Gastrocnemius medialis (tissue), 4 donors: ENCODE measurements at regions not wholly inside any gene's neighbourhood (a gene's known extent, or its start where the extent isn't known, plus 50 kb on each side); places are given as distances from the start of the nearest gene placed in this dataset.

Experiments used
- POLR2A ChIP-seq, 2 donors: fragments of 450-650 bp; IDR thresholded peaks; one replicate each; pipeline ENCODE4 v1.6.1; 2017; ENCODE audit warnings: antibody characterized with exemption in 2 of 2, mild to moderate bottlenecking in 2 of 2, moderate library complexity in 2 of 2
- TF ChIP-seq, protein P1 (sequence below), 5 experiments: fragments of 450-650 bp in 3 of 5; fragments of 200-600 bp in 2 of 5; sonication (generic) in 2 of 5; IDR thresholded peaks in 4 of 5; conservative IDR thresholded peaks in 1 of 5; 1 replicate in 4 of 5; 2 replicates in 1 of 5; pipeline ENCODE4 v1.5.1; 2016 to 2019; ENCODE audit warnings: antibody characterized with exemption in 5 of 5, mild to moderate bottlenecking in 3 of 5, moderate library complexity in 3 of 5

GRCh38 chrX:98607739-98608138 is 1724.0 kb downstream of the RPA4 start:
- TF ChIP-seq, protein P1, sequence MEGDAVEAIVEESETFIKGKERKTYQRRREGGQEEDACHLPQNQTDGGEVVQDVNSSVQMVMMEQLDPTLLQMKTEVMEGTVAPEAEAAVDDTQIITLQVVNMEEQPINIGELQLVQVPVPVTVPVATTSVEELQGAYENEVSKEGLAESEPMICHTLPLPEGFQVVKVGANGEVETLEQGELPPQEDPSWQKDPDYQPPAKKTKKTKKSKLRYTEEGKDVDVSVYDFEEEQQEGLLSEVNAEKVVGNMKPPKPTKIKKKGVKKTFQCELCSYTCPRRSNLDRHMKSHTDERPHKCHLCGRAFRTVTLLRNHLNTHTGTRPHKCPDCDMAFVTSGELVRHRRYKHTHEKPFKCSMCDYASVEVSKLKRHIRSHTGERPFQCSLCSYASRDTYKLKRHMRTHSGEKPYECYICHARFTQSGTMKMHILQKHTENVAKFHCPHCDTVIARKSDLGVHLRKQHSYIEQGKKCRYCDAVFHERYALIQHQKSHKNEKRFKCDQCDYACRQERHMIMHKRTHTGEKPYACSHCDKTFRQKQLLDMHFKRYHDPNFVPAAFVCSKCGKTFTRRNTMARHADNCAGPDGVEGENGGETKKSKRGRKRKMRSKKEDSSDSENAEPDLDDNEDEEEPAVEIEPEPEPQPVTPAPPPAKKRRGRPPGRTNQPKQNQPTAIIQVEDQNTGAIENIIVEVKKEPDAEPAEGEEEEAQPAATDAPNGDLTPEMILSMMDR (IDR thresholded peaks at IDR 0.05 in 4 of 5, conservative IDR thresholded peaks at IDR 0.05 in 1 of 5) = no peak
- TF ChIP-seq POLR2A (IDR thresholded peaks at IDR 0.05) = no peak
